GM23338 (cell line): ENCODE measurements at regions not wholly inside any gene's neighbourhood (a gene's known extent, or its start where the extent isn't known, plus 50 kb on each side); places are given as distances from the start of the nearest gene placed in this dataset.

ENCODE experiments used
- ATAC-seq: fragments of 200-7000 bp; cut with Tn5 transposase; 3 replicates; pipeline ENCODE4 v1.9.1; 2020
- DNase-seq: peaks from one replicate; pipeline ENCODE4 v3.0.0-alpha.2; 2015; ENCODE audit warnings: low spot score
- H2AFZ ChIP-seq: fragments of 200-600 bp; sonication (generic); 2 replicates; pipeline ENCODE4 v1.8.0; 2016; ENCODE audit warnings: antibody characterized with exemption, mild to moderate bottlenecking, moderate library complexity
- H3F3A ChIP-seq: fragments of 200-600 bp; sonication (generic); replicated peaks from 2 replicates; pipeline ENCODE4 v1.8.0; 2017; ENCODE audit warnings: antibody characterized with exemption, mixed run types, low read depth
- H3K27ac ChIP-seq: fragments of 200-600 bp; sonication (generic); 2 replicates; pipeline ENCODE4 v1.6.1; 2016; ENCODE audit warnings: low read depth
- H3K27me3 ChIP-seq: fragments of 200-600 bp; sonication (generic); 2 replicates; pipeline ENCODE4 v1.8.0; 2016; ENCODE audit warnings: mild to moderate bottlenecking, mixed run types, moderate library complexity; ENCODE audit not compliant: insufficient read depth
- H3K36me3 ChIP-seq: fragments of 200-600 bp; sonication (generic); 2 replicates; pipeline ENCODE4 v1.8.0; 2016; ENCODE audit warnings: mild to moderate bottlenecking; ENCODE audit not compliant: insufficient read depth
- H3K4me1 ChIP-seq: fragments of 200-600 bp; sonication (generic); 2 replicates; pipeline ENCODE4 v1.8.0; 2016; ENCODE audit warnings: mild to moderate bottlenecking, moderate library complexity; ENCODE audit not compliant: insufficient read depth
- H3K4me2 ChIP-seq: fragments of 200-600 bp; sonication (generic); 2 replicates; pipeline ENCODE4 v1.7.1; 2017; ENCODE audit warnings: mixed run types
- H3K4me3 ChIP-seq: fragments of 200-600 bp; sonication (generic); 2 replicates; pipeline ENCODE4 v1.6.1; 2016; ENCODE audit warnings: mixed run types
- H3K79me2 ChIP-seq: fragments of 200-600 bp; sonication (generic); replicated peaks from 2 replicates; pipeline ENCODE4 v1.8.0; 2017; ENCODE audit warnings: mild to moderate bottlenecking; ENCODE audit not compliant: insufficient read depth
- H3K9me2 ChIP-seq: fragments of 200-600 bp; sonication (generic); 2 replicates; pipeline ENCODE4 v1.8.0; 2017; ENCODE audit not compliant: insufficient read depth
- H4K20me1 ChIP-seq: fragments of 200-600 bp; sonication (generic); replicated peaks from 2 replicates; pipeline ENCODE4 v1.8.0; 2017; ENCODE audit warnings: mild to moderate bottlenecking; ENCODE audit not compliant: insufficient read depth
- H3K27ac Mint-ChIP-seq: 2 replicates; pipeline ENCODE4 v1.8.0; 2020; ENCODE audit warnings: inconsistent platforms, mild to moderate bottlenecking, moderate library complexity, mixed read lengths
- H3K27me3 Mint-ChIP-seq: 3 replicates; pipeline ENCODE4 v1.8.0; 2022; ENCODE audit warnings: low read depth, mild to moderate bottlenecking, moderate library complexity, mixed read lengths, inconsistent platforms; ENCODE audit not compliant: insufficient read depth, poor library complexity
- H3K36me3 Mint-ChIP-seq: 3 replicates; pipeline ENCODE4 v1.8.0; 2021; ENCODE audit warnings: low read depth, mild to moderate bottlenecking, inconsistent platforms, moderate library complexity, mixed read lengths
- H3K4me1 Mint-ChIP-seq: 3 replicates; pipeline ENCODE4 v1.8.0; 2020; ENCODE audit warnings: mild to moderate bottlenecking, inconsistent platforms, mixed read lengths
- H3K4me3 Mint-ChIP-seq: 3 replicates; pipeline ENCODE4 v1.8.0; 2021; ENCODE audit warnings: moderate library complexity, mild to moderate bottlenecking, inconsistent platforms, mixed read lengths
- H3K9me3 Mint-ChIP-seq: 3 replicates; pipeline ENCODE4 v1.8.0; 2020; ENCODE audit warnings: moderate library complexity, mild to moderate bottlenecking, inconsistent platforms, mixed read lengths
- CREB1 ChIP-seq: fragments of 250-450 bp; sonication (Bioruptor Pico); IDR thresholded peaks from 2 replicates; pipeline ENCODE4 v1.5.0; 2020; ENCODE audit warnings: low read depth, mild to moderate bottlenecking, moderate library complexity
- CTCF ChIP-seq, 2 experiments: fragments of 200-600 bp in 1 of 2; sonication (generic) in 1 of 2; conservative IDR thresholded peaks; 2 replicates each; pipeline versions ENCODE4 v1.5.1 to v1.6.1; 2016 to 2017; ENCODE audit warnings: antibody characterized with exemption in 2 of 2, low read depth in 2 of 2, mild to moderate bottlenecking in 2 of 2, moderate library complexity in 1 of 2
- NANOG ChIP-seq: IDR thresholded peaks from 2 replicates; pipeline ENCODE4 v1.6.1; 2016; ENCODE audit warnings: antibody characterized with exemption, borderline replicate concordance
- POLR2AphosphoS5 ChIP-seq: IDR thresholded peaks from 2 replicates; pipeline ENCODE4 v1.6.1; 2016; ENCODE audit warnings: antibody characterized with exemption, low read depth
- REST ChIP-seq: IDR thresholded peaks from one replicate; pipeline ENCODE4 v1.6.1; 2018; ENCODE audit warnings: antibody characterized with exemption; ENCODE audit not compliant: unreplicated experiment
- ZNF331 ChIP-seq: fragments of 250-450 bp; sonication (Bioruptor Pico); IDR thresholded peaks from 2 replicates; pipeline ENCODE4 v1.5.0; 2020; ENCODE audit warnings: low read depth, mild to moderate bottlenecking, moderate library complexity
- TF ChIP-seq, protein P1 (sequence below): IDR thresholded peaks from 2 replicates; pipeline ENCODE4 v1.6.1; 2016; ENCODE audit warnings: antibody characterized with exemption

- Mint-ChIP-seq H3K9me3 (peaks cover 10% of the 10 kb centered on the region), H3K4me1 (peaks cover 52% of the 10 kb centered on the region), H3K4me3 (no peak overlapping the region), H3K27me3 (peaks cover 11% of the 10 kb centered on the region), H3K36me3 (peaks cover 9% of the 10 kb centered on the region), H3K27ac (no peak overlapping the region)
- H3K4me1 ChIP-seq: peaks cover 38% of the 10 kb centered on the region
- H3K27me3 ChIP-seq: no peaks in the 10 kb centered on the region
- H3K4me2 ChIP-seq: no peak overlapping the region
- no peak overlapping the region for H3K27ac ChIP-seq
- no peak for ATAC-seq
- H4K20me1 ChIP-seq: no peaks in the 10 kb centered on the region
- no peak overlapping the region for H2AFZ ChIP-seq
- TF ChIP-seq, protein P1, sequence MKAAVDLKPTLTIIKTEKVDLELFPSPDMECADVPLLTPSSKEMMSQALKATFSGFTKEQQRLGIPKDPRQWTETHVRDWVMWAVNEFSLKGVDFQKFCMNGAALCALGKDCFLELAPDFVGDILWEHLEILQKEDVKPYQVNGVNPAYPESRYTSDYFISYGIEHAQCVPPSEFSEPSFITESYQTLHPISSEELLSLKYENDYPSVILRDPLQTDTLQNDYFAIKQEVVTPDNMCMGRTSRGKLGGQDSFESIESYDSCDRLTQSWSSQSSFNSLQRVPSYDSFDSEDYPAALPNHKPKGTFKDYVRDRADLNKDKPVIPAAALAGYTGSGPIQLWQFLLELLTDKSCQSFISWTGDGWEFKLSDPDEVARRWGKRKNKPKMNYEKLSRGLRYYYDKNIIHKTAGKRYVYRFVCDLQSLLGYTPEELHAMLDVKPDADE: no peak
- no peak for TF ChIP-seq CREB1 (CRISPR knock-in tag)
- no peak for DNase-seq
- no peaks in the 10 kb centered on the region for H3F3A ChIP-seq
- H3K9me2 ChIP-seq: no peaks in the 10 kb centered on the region
- H3K79me2 ChIP-seq: no peaks in the 10 kb centered on the region
- H3K36me3 ChIP-seq: no peaks in the 10 kb centered on the region
- H3K4me3 ChIP-seq: no peak overlapping the region
These were observed 185.8 kb upstream of the ARL4C start for GRCh38 chr2:234682492-234683228.

GRCh38 chr2:234680688-234681619 is 184.1 kb upstream of the ARL4C start:
- DNase-seq (no peak), ATAC-seq (no peak)
- Mint-ChIP-seq H3K27me3 (peaks cover 10% of the 10 kb centered on the region), H3K36me3 (peaks cover 11% of the 10 kb centered on the region), H3K4me3 (no peak overlapping the region), H3K4me1 (peaks cover 56% of the 10 kb centered on the region), H3K27ac (no peak overlapping the region), H3K9me3 (peaks cover 18% of the 10 kb centered on the region)
- Histone ChIP-seq H3K9me2 (no peaks in the 10 kb centered on the region), H2AFZ (no peak overlapping the region), H3K36me3 (no peaks in the 10 kb centered on the region), H3K79me2 (no peaks in the 10 kb centered on the region), H4K20me1 (no peaks in the 10 kb centered on the region), H3K27me3 (no peaks in the 10 kb centered on the region), H3K4me2 (no peak overlapping the region), H3F3A (peaks cover 2% of the 10 kb centered on the region; the same call in 1 of the 2 replicates), H3K4me3 (no peak overlapping the region), H3K27ac (no peak overlapping the region), H3K4me1 (peaks cover 40% of the 10 kb centered on the region)
- TF ChIP-seq NANOG: no peak

GRCh38 chr2:234679741-234680687 is 183.1 kb upstream of the ARL4C start:
- H3K36me3 ChIP-seq: no peaks in the 10 kb centered on the region
- H3K27ac Mint-ChIP-seq: no peak overlapping the region
- H3K9me2 ChIP-seq: peaks cover 5% of the 10 kb centered on the region
- H3F3A ChIP-seq: peaks cover 11% of the 10 kb centered on the region; the same call in 1 of the 2 replicates
- peaks cover 18% of the 10 kb centered on the region for H3K9me3 Mint-ChIP-seq
- no peaks in the 10 kb centered on the region for H3K79me2 ChIP-seq
- no peak overlapping the region for H3K4me3 ChIP-seq
- H3K4me3 Mint-ChIP-seq: no peak overlapping the region
- H3K27me3 ChIP-seq: no peaks in the 10 kb centered on the region
- H3K27ac ChIP-seq: no peak overlapping the region
- H2AFZ ChIP-seq: no peak overlapping the region
- peaks cover 11% of the 10 kb centered on the region for H3K36me3 Mint-ChIP-seq
- DNase-seq (no peak), ATAC-seq (no peak)
- H3K27me3 Mint-ChIP-seq: peaks cover 9% of the 10 kb centered on the region
- peaks cover 57% of the 10 kb centered on the region for H3K4me1 Mint-ChIP-seq
- H4K20me1 ChIP-seq: no peaks in the 10 kb centered on the region
- H3K4me2 ChIP-seq: no peak overlapping the region
- peaks cover 38% of the 10 kb centered on the region for H3K4me1 ChIP-seq
- no peak for TF ChIP-seq CTCF (conservative IDR thresholded peaks at IDR 0.05; ENCODE audit: low read depth in 2 of 2)
- TF ChIP-seq POLR2AphosphoS5: no peak
- no peak for TF ChIP-seq REST
- TF ChIP-seq, protein P1: no peak
- TF ChIP-seq ZNF331 (CRISPR knock-in tag): no peak
